Kidney (tissue), 13 donors: ENCODE measurements at regions not wholly inside any gene's neighbourhood (a gene's known extent, or its start where the extent isn't known, plus 50 kb on each side); places are given as distances from the start of the nearest gene placed in this dataset.
"Not testable (repeated sequence)": the region's sequence is repeated elsewhere in the genome, so short reads cannot be mapped to it uniquely, and the experiment has no call there.

Source experiments
- DNase-seq, 5 donors: peaks; one replicate each; pipeline ENCODE4 v3.0.0-alpha.2; 2013 to 2020
- FAIRE-seq: peaks from 2 replicates; lab custom pipeline; 2012; peaks lifted over from hg19 to GRCh38; lab: Jason Lieb, UNC
- H3K27ac ChIP-seq, 2 donors: one replicate each; pipeline ENCODE4 v1.7.0; 2013; ENCODE audit warnings: low read depth in 2 of 2, low read length in 2 of 2, inconsistent platforms in 1 of 2
- H3K27me3 ChIP-seq: one replicate; pipeline ENCODE4 v1.7.1; 2013; ENCODE audit warnings: low read length, inconsistent platforms; ENCODE audit not compliant: control insufficient read depth, insufficient read depth
- H3K36me3 ChIP-seq, 3 donors: one replicate each; pipeline versions ENCODE4 v1.7.0 to v1.7.1; 2013; ENCODE audit warnings: low read length in 3 of 3, control low read depth in 1 of 3, inconsistent platforms in 1 of 3; ENCODE audit not compliant: insufficient read depth in 3 of 3, control insufficient read depth in 2 of 3
- H3K4me1 ChIP-seq, 3 donors: one replicate each; pipeline versions ENCODE4 v1.7.0 to v1.7.1; 2013; ENCODE audit warnings: low read length in 3 of 3, inconsistent platforms in 1 of 3, low read depth in 1 of 3; ENCODE audit not compliant: control insufficient read depth in 2 of 3, insufficient read depth in 2 of 3
- H3K4me3 ChIP-seq, 3 donors: one replicate each; pipeline versions ENCODE4 v1.7.0 to v1.8.1; 2013; ENCODE audit warnings: low read length in 3 of 3, control low read depth in 1 of 3, inconsistent platforms in 1 of 3
- H3K9ac ChIP-seq, 3 donors: one replicate each; pipeline versions ENCODE4 v1.7.0 to v1.7.1; 2013; ENCODE audit warnings: low read length in 3 of 3, control low read depth in 1 of 3, inconsistent platforms in 1 of 3
- H3K9me3 ChIP-seq, 3 donors: one replicate each; pipeline versions ENCODE4 v1.7.0 to v1.7.1; 2013; ENCODE audit warnings: low read length in 3 of 3, control low read depth in 1 of 3, inconsistent platforms in 1 of 3; ENCODE audit not compliant: control insufficient read depth in 2 of 3, insufficient read depth in 1 of 3
- CTCF ChIP-seq: IDR thresholded peaks from 3 replicates; pipeline ENCODE4 v1.5.1; 2012; ENCODE audit warnings: mild to moderate bottlenecking, moderate library complexity, borderline replicate concordance; ENCODE audit not compliant: insufficient read depth; ENCODE audit errors: extremely low read depth
- intact Hi-C: fragments of 100-400 bp; cut with DNase I; formaldehyde crosslinking; loops from one replicate; pipeline ENCODE4 v1.11.1; 2022
- donor health status: control.
- donor health status: control.
- donor health status: control.
- donor health status: control.
- donor health status: control.
- donor health status: DM: yes; HTN: yes; CAD: no.
- donor health status: Normal renal cell carcinoma (clear cell type).

GRCh38 chr15:36156879-36157427, 422.5 kb upstream of the CDIN1 start:
- DNase-seq = peak in 1 of 5 donors; percentile 18
- Histone ChIP-seq H3K36me3 (no peaks in the 10 kb centered on the region), H3K4me1 (no peaks in the 10 kb centered on the region), H3K9me3 (no peaks in the 10 kb centered on the region), H3K27me3 (no peaks in the 10 kb centered on the region), H3K4me3 (peak overlapping the region in 2 of 3 donors; percentile 17 to 29), H3K9ac (no peak overlapping the region), H3K27ac (peak overlapping the region; percentile 34 to 45)
- TF ChIP-seq CTCF = no peak
- intact Hi-C loops = no loop called here
- no peak for FAIRE-seq

GRCh38 chr15:36160351-36160750, 419.1 kb upstream of the CDIN1 start:
- no peak overlapping the region for H3K4me3 ChIP-seq
- intact Hi-C loops = no loop called here
- no peak overlapping the region for H3K27ac ChIP-seq
- no peak for DNase-seq
- no peak for FAIRE-seq
- no peaks in the 10 kb centered on the region for H3K27me3 ChIP-seq
- H3K9ac ChIP-seq = no peak overlapping the region
- no peaks in the 10 kb centered on the region for H3K4me1 ChIP-seq
- H3K36me3 ChIP-seq = no peaks in the 10 kb centered on the region
- TF ChIP-seq CTCF = no peak
- no peaks in the 10 kb centered on the region for H3K9me3 ChIP-seq

- intact Hi-C loops = no loop called here
- Histone ChIP-seq H3K4me1 (no peaks in the 10 kb centered on the region), H3K36me3 (no peaks in the 10 kb centered on the region), H3K9me3 (no peaks in the 10 kb centered on the region), H3K4me3 (no peak overlapping the region), H3K9ac (no peak overlapping the region), H3K27me3 (no peaks in the 10 kb centered on the region), H3K27ac (no peak overlapping the region)
- FAIRE-seq (no peak), DNase-seq (no peak)
- TF ChIP-seq CTCF = no peak
Measured at GRCh38 chr15:36161108-36161507, 418.3 kb upstream of the CDIN1 start.

- Histone ChIP-seq H3K27ac (no peak overlapping the region), H3K36me3 (no peaks in the 10 kb centered on the region), H3K4me3 (no peak overlapping the region), H3K4me1 (no peaks in the 10 kb centered on the region), H3K27me3 (no peaks in the 10 kb centered on the region), H3K9ac (no peak overlapping the region), H3K9me3 (no peaks in the 10 kb centered on the region)
- no peak for FAIRE-seq
- intact Hi-C loops = no loop called here
- no peak for DNase-seq
- no peak for TF ChIP-seq CTCF
Measured at GRCh38 chr15:36161771-36162212, 417.6 kb upstream of the CDIN1 start.

GRCh38 chr15:36163983-36164382, 415.4 kb upstream of the CDIN1 start:
- H3K9ac ChIP-seq, intact Hi-C loops, H3K27ac ChIP-seq, DNase-seq, H3K27me3 ChIP-seq, H3K36me3 ChIP-seq, H3K4me1 ChIP-seq, H3K9me3 ChIP-seq, FAIRE-seq, H3K4me3 ChIP-seq: not testable (repeated sequence)
